ENCODE measurements at regions not wholly inside any gene's neighbourhood (a gene's known extent, or its start where the extent isn't known, plus 50 kb on each side); places are given as distances from the start of the nearest gene placed in this dataset.

DNA sequence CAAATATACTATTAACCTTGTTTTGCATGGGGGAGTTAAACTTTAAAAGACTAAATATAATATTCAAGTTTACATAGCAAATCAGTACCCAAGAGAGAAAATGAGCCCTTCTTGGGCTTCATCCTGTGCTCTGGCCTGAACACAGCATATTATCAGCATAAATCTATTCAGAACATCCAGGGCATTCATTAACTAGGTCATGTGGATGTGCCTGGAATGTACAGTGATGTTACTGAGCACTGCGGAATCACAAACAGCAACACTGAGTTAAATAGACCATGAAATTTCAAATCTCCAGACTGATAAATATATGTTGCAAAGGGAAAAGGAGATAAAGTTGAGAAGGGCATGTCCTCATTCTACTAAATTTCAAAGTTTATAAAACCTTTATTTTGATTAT, 426.4 kb downstream of the AASDHPPT start:
- no peak overlapping the region for H3K27ac ChIP-seq
- TF ChIP-seq, protein P1, sequence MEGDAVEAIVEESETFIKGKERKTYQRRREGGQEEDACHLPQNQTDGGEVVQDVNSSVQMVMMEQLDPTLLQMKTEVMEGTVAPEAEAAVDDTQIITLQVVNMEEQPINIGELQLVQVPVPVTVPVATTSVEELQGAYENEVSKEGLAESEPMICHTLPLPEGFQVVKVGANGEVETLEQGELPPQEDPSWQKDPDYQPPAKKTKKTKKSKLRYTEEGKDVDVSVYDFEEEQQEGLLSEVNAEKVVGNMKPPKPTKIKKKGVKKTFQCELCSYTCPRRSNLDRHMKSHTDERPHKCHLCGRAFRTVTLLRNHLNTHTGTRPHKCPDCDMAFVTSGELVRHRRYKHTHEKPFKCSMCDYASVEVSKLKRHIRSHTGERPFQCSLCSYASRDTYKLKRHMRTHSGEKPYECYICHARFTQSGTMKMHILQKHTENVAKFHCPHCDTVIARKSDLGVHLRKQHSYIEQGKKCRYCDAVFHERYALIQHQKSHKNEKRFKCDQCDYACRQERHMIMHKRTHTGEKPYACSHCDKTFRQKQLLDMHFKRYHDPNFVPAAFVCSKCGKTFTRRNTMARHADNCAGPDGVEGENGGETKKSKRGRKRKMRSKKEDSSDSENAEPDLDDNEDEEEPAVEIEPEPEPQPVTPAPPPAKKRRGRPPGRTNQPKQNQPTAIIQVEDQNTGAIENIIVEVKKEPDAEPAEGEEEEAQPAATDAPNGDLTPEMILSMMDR (conservative IDR thresholded peaks at IDR 0.05): no peak
- TF ChIP-seq ZFX (IDR thresholded peaks at IDR 0.05): no peak

DNA sequence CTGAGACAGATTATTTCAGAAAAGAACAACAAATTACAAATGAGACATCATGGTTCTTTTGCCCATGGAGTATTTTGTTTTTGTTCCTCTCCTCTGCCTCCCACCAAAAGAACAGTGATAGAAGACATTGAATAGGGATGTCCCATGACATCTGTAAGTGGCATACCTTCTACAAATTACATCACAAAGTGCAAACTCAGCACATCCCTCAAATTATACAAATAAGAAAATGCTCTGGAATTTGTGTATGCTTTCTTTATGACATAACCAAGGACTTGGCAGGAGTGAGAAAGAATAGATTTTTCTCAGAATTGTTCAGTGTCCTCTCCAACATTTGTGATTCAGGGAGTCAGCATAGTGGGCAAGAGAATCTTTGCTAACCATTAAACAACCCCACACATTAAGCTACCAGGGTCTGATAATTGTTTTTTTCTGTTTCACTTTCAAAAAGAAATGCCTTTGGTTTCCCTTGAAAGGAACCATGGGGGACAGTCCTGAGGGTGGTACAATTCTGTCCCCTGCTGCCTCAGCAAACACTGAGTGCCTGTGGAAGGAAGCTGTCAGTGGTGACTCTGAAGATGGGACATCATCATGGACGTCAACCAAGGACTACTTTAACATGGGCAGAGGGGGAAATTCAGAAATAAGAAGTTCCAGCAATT, 430.3 kb downstream of the AASDHPPT start:
- TF ChIP-seq, protein P1 (conservative IDR thresholded peaks at IDR 0.05): no peak
- TF ChIP-seq ZFX (IDR thresholded peaks at IDR 0.05): no peak
- H3K27ac ChIP-seq: no peak overlapping the region

DNA sequence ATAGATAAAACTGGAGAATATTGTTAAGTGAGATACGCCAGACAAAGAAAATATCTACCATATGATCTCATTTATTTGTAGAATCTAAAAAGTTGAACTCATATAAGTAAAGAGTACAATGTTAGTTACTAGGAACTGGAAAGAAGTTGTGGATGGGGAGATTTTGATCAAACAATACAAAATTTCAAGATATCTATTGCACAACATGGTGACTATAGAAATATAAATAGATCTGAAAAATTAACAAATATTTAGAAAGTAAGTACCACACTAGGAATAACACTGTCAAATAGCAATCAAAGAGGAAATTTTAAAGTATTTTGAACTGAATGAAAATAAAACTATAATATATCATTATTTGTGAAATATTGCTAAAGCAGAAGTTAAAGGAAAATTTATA, 437.2 kb downstream of the AASDHPPT start:
- TF ChIP-seq, protein P1 (conservative IDR thresholded peaks at IDR 0.05): no peak
- TF ChIP-seq ZFX (IDR thresholded peaks at IDR 0.05): no peak
- H3K27ac ChIP-seq: no peak overlapping the region

DNA sequence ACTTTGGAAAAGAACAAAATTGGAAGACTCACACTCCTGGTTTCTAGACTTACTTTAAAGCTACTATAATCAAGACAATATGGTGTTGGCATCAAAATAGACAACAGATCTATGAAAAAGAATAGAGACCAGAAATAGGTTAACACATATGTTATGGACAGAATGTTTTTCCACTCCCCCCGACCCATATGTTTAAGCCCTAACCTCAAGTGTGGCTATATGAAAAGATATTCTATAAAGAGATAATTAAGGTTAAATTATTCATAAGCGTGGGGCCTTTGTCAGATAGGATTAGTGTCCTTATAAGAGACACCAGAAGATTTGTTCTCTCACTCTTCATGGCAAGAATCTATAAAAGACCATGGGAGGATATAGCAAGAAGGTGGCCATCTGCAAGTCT, 440.0 kb downstream of the AASDHPPT start:
- no peak overlapping the region for H3K27ac ChIP-seq
- TF ChIP-seq, protein P1 (conservative IDR thresholded peaks at IDR 0.05): no peak
- no peak for TF ChIP-seq ZFX (IDR thresholded peaks at IDR 0.05)

DNA sequence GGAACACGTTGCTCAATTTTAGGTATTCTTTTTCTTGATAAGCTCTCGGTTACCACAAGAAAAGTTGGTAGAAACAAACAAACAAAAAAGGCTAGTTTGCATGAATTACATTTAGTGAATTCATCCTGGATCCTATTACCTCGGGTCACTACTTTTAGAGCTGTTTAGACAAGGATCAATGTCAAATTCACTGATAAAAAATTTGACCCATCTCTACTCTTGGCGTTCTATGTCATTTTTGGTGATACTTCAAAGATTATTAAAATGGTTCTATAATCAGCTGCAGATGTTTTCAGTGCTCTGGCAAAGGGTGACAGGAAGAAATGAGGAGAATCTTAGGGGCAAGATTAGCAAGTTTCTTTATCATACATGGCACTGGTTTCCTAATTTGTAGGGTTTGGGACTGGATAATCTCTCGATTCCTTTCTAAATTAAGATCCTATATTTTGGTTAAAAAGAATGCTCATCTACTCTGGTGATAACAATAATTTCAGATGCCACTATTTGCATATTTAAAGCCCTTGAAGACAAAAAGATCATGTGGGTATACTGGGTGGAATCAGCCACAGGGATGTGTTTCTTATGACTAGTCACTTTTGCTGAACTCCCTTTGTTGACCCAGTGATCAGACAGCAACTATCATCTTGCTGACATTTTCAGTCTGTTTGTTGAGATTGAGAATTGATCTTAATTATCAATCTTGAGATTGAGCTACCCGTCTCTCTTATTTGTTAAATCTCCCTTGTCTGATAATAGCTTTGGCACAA, 442.9 kb downstream of the AASDHPPT start:
- TF ChIP-seq, protein P1 (conservative IDR thresholded peaks at IDR 0.05): no peak
- TF ChIP-seq ZFX (IDR thresholded peaks at IDR 0.05): no peak
- no peak overlapping the region for H3K27ac ChIP-seq

DNA sequence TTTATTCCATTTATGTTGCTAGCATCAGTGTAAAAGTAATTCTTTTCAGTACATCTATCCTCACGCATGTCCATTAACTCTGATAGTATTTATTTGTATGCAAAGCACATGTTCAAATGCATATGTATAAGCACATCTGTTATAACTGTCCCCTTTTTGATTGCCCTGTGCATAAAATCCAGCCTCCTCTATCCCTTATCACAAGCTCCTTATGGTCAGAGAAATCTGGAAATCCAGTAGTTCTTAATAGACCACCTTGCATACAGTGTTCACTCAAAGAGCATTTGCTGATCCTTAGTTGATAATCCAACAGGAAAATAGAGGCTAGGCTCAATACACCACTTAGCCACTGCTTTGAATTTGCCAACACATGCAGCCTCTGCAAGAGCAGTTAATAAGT, 443.5 kb downstream of the AASDHPPT start:
- TF ChIP-seq ZFX (IDR thresholded peaks at IDR 0.05): no peak
- TF ChIP-seq, protein P1 (conservative IDR thresholded peaks at IDR 0.05): no peak
- no peak overlapping the region for H3K27ac ChIP-seq

DNA sequence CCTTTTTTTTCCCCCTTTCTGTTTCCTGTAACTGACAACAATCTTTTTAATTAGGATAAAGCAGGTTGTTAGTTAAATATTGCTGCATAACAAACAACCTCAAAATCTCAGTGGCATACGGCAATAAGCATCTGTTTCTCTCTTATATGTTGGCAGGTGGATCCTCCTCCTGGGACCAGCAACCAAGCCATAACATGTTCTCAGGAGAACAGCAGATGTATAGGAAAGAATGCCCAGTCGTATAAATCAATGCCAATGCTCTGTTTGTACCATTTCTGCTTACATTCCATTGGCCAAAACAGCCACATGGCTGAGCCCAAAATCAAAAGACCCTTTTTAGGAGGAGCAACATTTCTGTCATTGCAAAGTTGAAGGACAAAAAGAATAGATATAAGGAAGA, 445.7 kb downstream of the AASDHPPT start:
- no peak for TF ChIP-seq ZFX (IDR thresholded peaks at IDR 0.05)
- TF ChIP-seq, protein P1 (conservative IDR thresholded peaks at IDR 0.05): no peak
- H3K27ac ChIP-seq: no peak overlapping the region
